IMR-90 (cell line): ENCODE measurements at regions not wholly inside any gene's neighbourhood (a gene's known extent, or its start where the extent isn't known, plus 50 kb on each side); places are given as distances from the start of the nearest gene placed in this dataset.

Experiments used
- ATAC-seq: fragments of 200-7000 bp; cut with Tn5 transposase; 2 replicates; pipeline ENCODE4 v1.9.1; 2020; ENCODE audit warnings: low read depth, mild to moderate bottlenecking, moderate library complexity
- BruUV-seq: library from RNA; stranded (reverse); fragments of 400-500 nt; replicated peaks from 2 replicates; lab custom pipeline; 2021; lab: Mats Ljungman, UMichigan
- CTCF ChIA-PET: fragments of 300-600 bp; formaldehyde crosslinking; extraction: SDS; loops from one replicate; lab custom pipeline; 2021; ENCODE audit warnings: antibody characterized with exemption; lab: Yijun Ruan, JAX
- POLR2A ChIA-PET: fragments of 300-600 bp; sonication (Branson Sonifier 250); formaldehyde crosslinking; loops from one replicate; lab custom pipeline; 2022; ENCODE audit warnings: antibody characterized with exemption; ENCODE audit not compliant: unreplicated experiment; lab: Charles Lee
- DNase-seq: peaks from one replicate; pipeline ENCODE4 v3.0.0; 2013
- H2AFZ ChIP-seq: replicated peaks from 2 replicates; pipeline ENCODE3; 2013; ENCODE audit warnings: low read length, mild to moderate bottlenecking; ENCODE audit not compliant: poor library complexity
- H2AK5ac ChIP-seq: 2 replicates; pipeline ENCODE4 v1.6.1; 2013; ENCODE audit warnings: low read depth, low read length, inconsistent platforms
- H2AK9ac ChIP-seq: replicated peaks from 2 replicates; pipeline ENCODE3; 2013; ENCODE audit warnings: mild to moderate bottlenecking, low read depth, low read length, moderate library complexity; ENCODE audit not compliant: poor library complexity
- H2BK120ac ChIP-seq: 2 replicates; pipeline ENCODE4 v1.6.1; 2013; ENCODE audit warnings: low read depth, low read length, inconsistent platforms
- H2BK15ac ChIP-seq: 3 replicates; pipeline ENCODE4 v1.6.1; 2013; ENCODE audit warnings: low read depth, low read length, inconsistent platforms
- H2BK20ac ChIP-seq: 2 replicates; pipeline ENCODE4 v1.6.1; 2013; ENCODE audit warnings: low read depth, mild to moderate bottlenecking, inconsistent platforms, low read length, moderate library complexity
- H2BK5ac ChIP-seq: 2 replicates; pipeline ENCODE4 v1.6.1; 2013; ENCODE audit warnings: mild to moderate bottlenecking, low read depth, low read length, inconsistent platforms; ENCODE audit not compliant: poor library complexity, severe bottlenecking
- H3K14ac ChIP-seq: replicated peaks from 2 replicates; pipeline ENCODE4 v1.6.1; 2013; ENCODE audit warnings: low read depth, low read length, inconsistent platforms
- H3K18ac ChIP-seq: 2 replicates; pipeline ENCODE4 v1.6.1; 2013; ENCODE audit warnings: low read depth, low read length, control low read depth
- H3K23ac ChIP-seq: 2 replicates; pipeline ENCODE4 v1.6.1; 2013; ENCODE audit warnings: low read depth, low read length, inconsistent platforms
- H3K27ac ChIP-seq: 2 replicates; pipeline ENCODE4 v1.5.1; 2013; ENCODE audit warnings: mild to moderate bottlenecking, control low read depth, low read length; ENCODE audit not compliant: insufficient read depth
- H3K27me3 ChIP-seq: 2 replicates; pipeline ENCODE4 v1.6.1; 2013; ENCODE audit warnings: low read length; ENCODE audit not compliant: control insufficient read depth, insufficient read depth
- H3K36me3 ChIP-seq: 2 replicates; pipeline ENCODE4 v1.6.1; 2013; ENCODE audit warnings: low read length, mixed read lengths; ENCODE audit not compliant: control insufficient read depth, insufficient read depth
- H3K4ac ChIP-seq: 2 replicates; pipeline ENCODE4 v1.6.1; 2013; ENCODE audit warnings: low read depth, low read length, inconsistent platforms
- H3K4me1 ChIP-seq: 2 replicates; pipeline ENCODE4 v1.6.1; 2013; ENCODE audit warnings: low read length, mixed read lengths; ENCODE audit not compliant: control insufficient read depth, insufficient read depth
- H3K4me2 ChIP-seq: 2 replicates; pipeline ENCODE4 v1.6.1; 2013; ENCODE audit warnings: low read depth, mild to moderate bottlenecking, control low read depth, low read length, moderate library complexity
- H3K4me3 ChIP-seq: 2 replicates; pipeline ENCODE4 v1.5.1; 2013; ENCODE audit warnings: low read depth, mild to moderate bottlenecking, control low read depth, low read length, moderate library complexity; ENCODE audit not compliant: insufficient read depth
- H3K56ac ChIP-seq: 2 replicates; pipeline ENCODE4 v1.6.1; 2013; ENCODE audit warnings: low read length, inconsistent platforms; ENCODE audit not compliant: insufficient read depth; ENCODE audit errors: extremely low read depth
- H3K79me1 ChIP-seq, 2 experiments: 2 replicates each; pipeline ENCODE4 v1.6.1; 2013; ENCODE audit warnings: low read length in 2 of 2, inconsistent platforms in 1 of 2, low read depth in 1 of 2
- H3K9ac ChIP-seq: 2 replicates; pipeline ENCODE4 v1.6.1; 2013; ENCODE audit warnings: low read depth, low read length, control low read depth
- H3K9me1 ChIP-seq: 2 replicates; pipeline ENCODE4 v1.6.1; 2013; ENCODE audit warnings: low read length, inconsistent platforms; ENCODE audit not compliant: insufficient read depth
- H3K9me3 ChIP-seq: 2 replicates; pipeline ENCODE4 v1.6.1; 2013; ENCODE audit warnings: low read length; ENCODE audit not compliant: control insufficient read depth, insufficient read depth
- H4K20me1 ChIP-seq: 2 replicates; pipeline ENCODE4 v1.6.1; 2013; ENCODE audit warnings: low read length, inconsistent platforms; ENCODE audit not compliant: insufficient read depth
- H4K5ac ChIP-seq: 2 replicates; pipeline ENCODE4 v1.6.1; 2013; ENCODE audit warnings: mild to moderate bottlenecking, low read depth, low read length, control low read depth
- H4K8ac ChIP-seq, 2 experiments: 2 replicates each; pipeline ENCODE4 v1.6.1; 2013; ENCODE audit warnings: low read depth in 2 of 2, low read length in 2 of 2, control low read depth in 1 of 2, inconsistent platforms in 1 of 2
- H4K91ac ChIP-seq: 2 replicates; pipeline ENCODE4 v1.6.1; 2013; ENCODE audit warnings: low read depth, low read length, inconsistent platforms; ENCODE audit not compliant: insufficient read depth
- MAZ ChIP-seq: IDR thresholded peaks from 2 replicates; pipeline ENCODE4 v1.6.1; 2012; ENCODE audit warnings: low read depth, mild to moderate bottlenecking, low read length, improper control_type of control experiment, moderate library complexity, borderline replicate concordance
- NFE2L2 ChIP-seq: fragments of 150-350 bp; IDR thresholded peaks from 2 replicates; pipeline ENCODE4 v1.6.1; 2016; ENCODE audit warnings: low read depth, mild to moderate bottlenecking, low read length
- RFX5 ChIP-seq: IDR thresholded peaks from 2 replicates; pipeline ENCODE4 v1.8.0; 2012; ENCODE audit warnings: low read depth, mild to moderate bottlenecking, low read length, moderate library complexity
- dilution Hi-C: fragments of 300-500 bp; cut with HindIII; formaldehyde crosslinking; loops from one replicate; pipeline ENCODE4 v1.14.3; 2018; ENCODE audit warnings: low sequenced_read_pairs; ENCODE audit not compliant: unreplicated experiment
- in situ Hi-C: fragments of 300-500 bp; cut with MboI; formaldehyde crosslinking; loops from 3 replicates; pipeline ENCODE4 v1.14.3; 2019; ENCODE audit warnings: low sequenced_read_pairs, inconsistent platforms, mixed read lengths
- intact Hi-C: fragments of 100-400 bp; cut with micrococcal nuclease; formaldehyde crosslinking; loops from 2 replicates; pipeline ENCODE4 v1.10.0; 2022
- TF ChIP-seq, protein P1 (sequence below): conservative IDR thresholded peaks from 2 replicates; pipeline ENCODE4 v1.5.1; 2012; ENCODE audit warnings: mild to moderate bottlenecking, low read depth, low read length, improper control_type of control experiment

DNA sequence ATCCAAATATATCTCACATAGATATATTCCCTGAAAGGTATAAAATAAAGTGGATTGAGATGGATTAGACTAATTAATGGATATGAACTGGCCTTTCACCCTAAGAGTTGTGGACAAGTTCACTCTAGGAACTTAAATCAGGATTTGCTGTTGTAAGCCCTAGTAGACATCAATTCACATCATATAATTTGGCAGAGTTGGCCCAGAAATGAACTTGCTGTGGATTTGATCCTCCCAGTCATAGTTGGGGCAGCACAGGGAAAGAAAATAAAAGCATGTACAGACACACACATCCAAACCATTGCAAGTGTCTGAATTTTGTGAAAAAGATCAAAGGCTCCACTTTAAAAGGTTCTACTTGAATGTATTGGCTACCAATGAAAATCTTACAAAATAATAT lies 734.7 kb upstream of the NR2F2 start:
- no peak overlapping the region for H3K4ac ChIP-seq
- H2AFZ ChIP-seq: no peak overlapping the region
- no peak overlapping the region for H4K5ac ChIP-seq
- POLR2A ChIA-PET: no interaction called here
- no peak overlapping the region for H3K23ac ChIP-seq
- CTCF ChIA-PET: no interaction called here
- H4K20me1 ChIP-seq: no peaks in the 10 kb centered on the region
- no peaks in the 10 kb centered on the region for H3K79me1 ChIP-seq
- no peak overlapping the region for H3K27ac ChIP-seq
- no peak overlapping the region for H3K4me3 ChIP-seq
- H4K91ac ChIP-seq: no peak overlapping the region
- no peak overlapping the region for H2BK15ac ChIP-seq
- intact Hi-C loops: loop anchor here (10.0 kb wide), 1 partner anchor 571 kb away; no protein-coding TSS in a partner anchor
- no peak overlapping the region for H3K14ac ChIP-seq
- H2BK20ac ChIP-seq: no peak overlapping the region
- peaks cover 3% of the 10 kb centered on the region; the same call in 1 of the 2 replicates for H3K9me3 ChIP-seq
- no peak for ATAC-seq
- in situ Hi-C loops: no loop called here
- no peak overlapping the region for H2AK5ac ChIP-seq
- H3K27me3 ChIP-seq: no peaks in the 10 kb centered on the region; the same call in 1 of the 2 replicates
- H3K9ac ChIP-seq: no peak overlapping the region
- no peak for TF ChIP-seq NFE2L2
- TF ChIP-seq RFX5: no peak
- TF ChIP-seq MAZ: no peak
- TF ChIP-seq, protein P1, sequence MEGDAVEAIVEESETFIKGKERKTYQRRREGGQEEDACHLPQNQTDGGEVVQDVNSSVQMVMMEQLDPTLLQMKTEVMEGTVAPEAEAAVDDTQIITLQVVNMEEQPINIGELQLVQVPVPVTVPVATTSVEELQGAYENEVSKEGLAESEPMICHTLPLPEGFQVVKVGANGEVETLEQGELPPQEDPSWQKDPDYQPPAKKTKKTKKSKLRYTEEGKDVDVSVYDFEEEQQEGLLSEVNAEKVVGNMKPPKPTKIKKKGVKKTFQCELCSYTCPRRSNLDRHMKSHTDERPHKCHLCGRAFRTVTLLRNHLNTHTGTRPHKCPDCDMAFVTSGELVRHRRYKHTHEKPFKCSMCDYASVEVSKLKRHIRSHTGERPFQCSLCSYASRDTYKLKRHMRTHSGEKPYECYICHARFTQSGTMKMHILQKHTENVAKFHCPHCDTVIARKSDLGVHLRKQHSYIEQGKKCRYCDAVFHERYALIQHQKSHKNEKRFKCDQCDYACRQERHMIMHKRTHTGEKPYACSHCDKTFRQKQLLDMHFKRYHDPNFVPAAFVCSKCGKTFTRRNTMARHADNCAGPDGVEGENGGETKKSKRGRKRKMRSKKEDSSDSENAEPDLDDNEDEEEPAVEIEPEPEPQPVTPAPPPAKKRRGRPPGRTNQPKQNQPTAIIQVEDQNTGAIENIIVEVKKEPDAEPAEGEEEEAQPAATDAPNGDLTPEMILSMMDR: no peak
- DNase-seq: no peak
- H4K8ac ChIP-seq: no peak overlapping the region
- dilution Hi-C loops: no loop called here
- no peak overlapping the region for H2BK120ac ChIP-seq
- no peaks in the 10 kb centered on the region for H3K36me3 ChIP-seq
- H3K56ac ChIP-seq: no peak overlapping the region
- no TSS peak for BruUV-seq
- no peak overlapping the region for H3K18ac ChIP-seq
- H2AK9ac ChIP-seq: no peak overlapping the region
- H3K4me2 ChIP-seq: no peak overlapping the region
- H3K9me1 ChIP-seq: no peaks in the 10 kb centered on the region
- no peak overlapping the region for H2BK5ac ChIP-seq
- peaks cover 1% of the 10 kb centered on the region; the same call in 1 of the 2 replicates for H3K4me1 ChIP-seq
